ENCODE measurements at regions not wholly inside any gene's neighbourhood (a gene's known extent, or its start where the extent isn't known, plus 50 kb on each side); places are given as distances from the start of the nearest gene placed in this dataset.

DNA sequence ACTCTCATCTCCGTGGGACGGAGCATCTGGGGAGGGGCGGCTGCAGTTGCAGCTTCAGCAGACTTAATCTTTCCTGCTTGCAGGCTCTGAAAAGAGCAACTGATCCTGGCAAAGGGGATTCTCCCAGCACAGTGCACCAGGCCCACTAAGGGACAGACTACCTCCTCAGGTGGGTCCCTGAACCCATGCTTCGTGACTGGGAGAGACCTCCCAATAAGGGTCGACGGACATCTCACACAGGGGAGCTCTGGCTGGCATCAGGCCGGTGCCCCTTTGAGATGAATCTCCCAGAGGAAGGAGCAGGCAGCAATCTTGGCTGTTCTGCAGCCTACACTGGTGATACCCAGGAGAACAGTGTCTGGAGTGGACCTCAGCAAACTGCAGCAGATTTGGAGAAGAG is 303.3 kb upstream of the FGF16 start:
- TF ChIP-seq, protein P1, sequence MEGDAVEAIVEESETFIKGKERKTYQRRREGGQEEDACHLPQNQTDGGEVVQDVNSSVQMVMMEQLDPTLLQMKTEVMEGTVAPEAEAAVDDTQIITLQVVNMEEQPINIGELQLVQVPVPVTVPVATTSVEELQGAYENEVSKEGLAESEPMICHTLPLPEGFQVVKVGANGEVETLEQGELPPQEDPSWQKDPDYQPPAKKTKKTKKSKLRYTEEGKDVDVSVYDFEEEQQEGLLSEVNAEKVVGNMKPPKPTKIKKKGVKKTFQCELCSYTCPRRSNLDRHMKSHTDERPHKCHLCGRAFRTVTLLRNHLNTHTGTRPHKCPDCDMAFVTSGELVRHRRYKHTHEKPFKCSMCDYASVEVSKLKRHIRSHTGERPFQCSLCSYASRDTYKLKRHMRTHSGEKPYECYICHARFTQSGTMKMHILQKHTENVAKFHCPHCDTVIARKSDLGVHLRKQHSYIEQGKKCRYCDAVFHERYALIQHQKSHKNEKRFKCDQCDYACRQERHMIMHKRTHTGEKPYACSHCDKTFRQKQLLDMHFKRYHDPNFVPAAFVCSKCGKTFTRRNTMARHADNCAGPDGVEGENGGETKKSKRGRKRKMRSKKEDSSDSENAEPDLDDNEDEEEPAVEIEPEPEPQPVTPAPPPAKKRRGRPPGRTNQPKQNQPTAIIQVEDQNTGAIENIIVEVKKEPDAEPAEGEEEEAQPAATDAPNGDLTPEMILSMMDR (IDR thresholded peaks at IDR 0.05; ENCODE audit: unreplicated experiment) = no peak
- Mint-ChIP-seq H3K4me3 (ENCODE audit: low read depth) (no peak overlapping the region), H3K9me3 (ENCODE audit: low read depth) (peaks cover 42% of the 10 kb centered on the region), H3K27ac (no peak overlapping the region), H3K4me1 (ENCODE audit: low read depth) (no peaks in the 10 kb centered on the region), H3K27me3 (no peaks in the 10 kb centered on the region), H3K36me3 (ENCODE audit: insufficient read depth) (peaks cover 2% of the 10 kb centered on the region)
- DNase-seq (ENCODE audit: low spot score, unreplicated experiment) = no peak

DNA sequence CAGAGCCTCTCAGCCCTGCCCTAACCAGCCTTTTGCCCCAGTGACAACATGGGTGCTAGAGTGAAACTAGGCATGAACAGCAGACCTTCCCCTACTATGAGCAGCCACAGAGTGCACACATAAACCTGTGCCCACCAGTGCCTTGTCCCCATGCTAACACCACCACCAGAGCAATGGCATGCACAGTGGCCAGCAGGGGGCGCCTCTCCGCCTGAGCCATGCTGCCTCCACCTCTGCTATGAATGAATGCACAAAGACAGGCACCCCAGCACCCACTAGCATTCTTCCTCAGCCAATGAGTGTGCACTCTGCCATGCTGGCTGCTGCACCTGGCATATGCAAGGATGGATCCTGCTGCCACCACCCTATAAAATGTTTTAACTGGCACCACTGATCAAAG is 286.9 kb upstream of the FGF16 start:
- Mint-ChIP-seq H3K9me3 (ENCODE audit: low read depth) (peaks cover 51% of the 10 kb centered on the region), H3K4me3 (ENCODE audit: low read depth) (no peak overlapping the region), H3K4me1 (ENCODE audit: low read depth) (no peaks in the 10 kb centered on the region), H3K36me3 (ENCODE audit: insufficient read depth) (no peaks in the 10 kb centered on the region), H3K27ac (no peak overlapping the region), H3K27me3 (no peaks in the 10 kb centered on the region)
- DNase-seq (ENCODE audit: low spot score, unreplicated experiment) = no peak
- TF ChIP-seq, protein P1 (IDR thresholded peaks at IDR 0.05; ENCODE audit: unreplicated experiment) = peak; percentile 31

DNA sequence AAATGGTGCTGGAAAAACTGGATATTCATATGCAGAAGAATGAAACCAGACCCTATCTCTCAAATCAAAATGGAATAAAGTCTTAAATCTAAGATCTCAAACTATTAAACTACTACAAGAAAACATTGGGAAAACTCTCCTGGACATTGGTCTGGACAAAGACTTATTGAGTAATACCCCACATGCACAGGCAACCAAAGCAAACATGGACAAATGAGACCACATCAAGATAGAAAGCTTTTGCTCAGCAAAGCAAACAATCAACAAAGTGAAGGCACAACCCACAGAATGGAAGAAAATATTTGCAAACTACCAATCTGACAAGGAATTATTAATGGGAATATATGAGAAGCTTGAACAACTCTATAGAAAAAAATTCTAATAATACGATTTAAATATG is 284.4 kb upstream of the FGF16 start:
- Mint-ChIP-seq H3K36me3 (ENCODE audit: insufficient read depth) (no peaks in the 10 kb centered on the region), H3K27ac (no peak overlapping the region), H3K4me3 (ENCODE audit: low read depth) (no peak overlapping the region), H3K9me3 (ENCODE audit: low read depth) (peaks cover 60% of the 10 kb centered on the region), H3K4me1 (ENCODE audit: low read depth) (no peaks in the 10 kb centered on the region), H3K27me3 (no peaks in the 10 kb centered on the region)
- DNase-seq (ENCODE audit: low spot score, unreplicated experiment) = no peak
- TF ChIP-seq, protein P1 (IDR thresholded peaks at IDR 0.05; ENCODE audit: unreplicated experiment) = no peak

DNA sequence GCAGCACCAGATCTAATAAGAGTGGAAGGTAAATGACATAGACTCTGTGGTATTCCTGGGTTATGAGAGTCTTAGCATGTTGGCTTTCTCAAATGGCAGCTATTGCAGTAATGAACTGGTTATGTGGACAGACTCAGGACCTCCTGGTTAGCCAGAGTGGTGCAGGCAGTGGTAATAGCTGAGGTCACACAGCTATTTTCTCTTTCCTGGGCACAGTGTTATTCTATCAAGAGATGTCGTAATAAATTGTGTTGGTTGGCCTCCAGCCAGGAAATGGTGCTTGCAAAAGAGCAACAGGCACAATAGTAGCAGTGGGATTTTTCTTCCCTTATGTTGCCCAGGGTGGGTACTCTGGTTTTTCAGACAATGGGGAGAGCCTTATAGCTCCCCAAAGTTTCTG is 279.2 kb upstream of the FGF16 start:
- TF ChIP-seq, protein P1 (IDR thresholded peaks at IDR 0.05; ENCODE audit: unreplicated experiment) = no peak
- no peaks in the 10 kb centered on the region for H3K27me3 Mint-ChIP-seq
- H3K4me3 Mint-ChIP-seq (ENCODE audit: low read depth) = no peak overlapping the region
- H3K9me3 Mint-ChIP-seq (ENCODE audit: low read depth) = peaks cover 38% of the 10 kb centered on the region
- H3K4me1 Mint-ChIP-seq (ENCODE audit: low read depth) = no peaks in the 10 kb centered on the region
- H3K36me3 Mint-ChIP-seq (ENCODE audit: insufficient read depth) = no peaks in the 10 kb centered on the region
- no peak for DNase-seq (ENCODE audit: low spot score, unreplicated experiment)
- H3K27ac Mint-ChIP-seq = no peak overlapping the region

DNA sequence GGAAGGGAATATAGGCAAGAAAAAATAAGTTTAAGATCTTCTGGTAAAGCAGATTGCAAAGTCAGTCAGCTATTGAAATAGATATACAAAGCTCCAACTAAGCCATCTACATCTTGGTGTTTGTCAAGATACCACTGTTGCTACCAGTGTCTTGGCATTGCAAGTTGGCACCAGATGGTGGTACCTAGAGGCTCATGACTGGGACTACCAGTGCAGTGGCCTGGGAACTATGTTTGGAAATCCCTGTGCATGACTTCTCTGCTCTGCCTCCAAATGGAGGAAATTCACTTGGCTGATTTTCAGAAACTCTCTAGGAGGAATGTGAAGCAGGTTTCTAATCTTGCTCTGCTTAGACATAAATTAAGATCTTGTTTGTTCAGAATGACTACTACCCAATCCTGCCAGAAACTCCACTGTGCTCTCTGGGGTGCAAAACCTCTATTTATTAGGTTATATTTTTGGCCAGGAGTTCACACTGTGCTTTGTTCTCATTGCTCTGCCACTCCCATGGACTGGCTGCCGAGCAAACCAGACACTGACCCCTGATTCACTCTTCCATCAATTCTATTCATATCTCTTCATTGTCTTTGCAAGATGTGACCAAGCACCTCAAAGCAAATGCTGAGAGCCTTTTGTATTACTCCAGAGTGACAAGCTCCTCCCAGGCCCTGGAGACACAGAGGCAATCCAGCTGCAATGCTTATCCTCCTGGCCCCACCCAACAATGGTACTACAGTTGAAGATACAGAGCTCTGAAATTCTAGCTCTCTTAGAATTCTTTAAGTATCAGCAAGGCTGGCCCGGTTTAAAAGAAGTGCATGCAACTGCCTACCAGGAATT is 272.3 kb upstream of the FGF16 start:
- Mint-ChIP-seq H3K36me3 (ENCODE audit: insufficient read depth) (no peaks in the 10 kb centered on the region), H3K4me3 (ENCODE audit: low read depth) (no peak overlapping the region), H3K27me3 (no peaks in the 10 kb centered on the region), H3K27ac (no peak overlapping the region), H3K9me3 (ENCODE audit: low read depth) (peaks cover 23% of the 10 kb centered on the region), H3K4me1 (ENCODE audit: low read depth) (no peaks in the 10 kb centered on the region)
- DNase-seq (ENCODE audit: low spot score, unreplicated experiment) = no peak
- TF ChIP-seq, protein P1 (IDR thresholded peaks at IDR 0.05; ENCODE audit: unreplicated experiment) = no peak
